GM19463 (cell line): ENCODE measurements at regions not wholly inside any gene's neighbourhood (a gene's known extent, or its start where the extent isn't known, plus 50 kb on each side); places are given as distances from the start of the nearest gene placed in this dataset.

ENCODE experiments used
- ATAC-seq: cut with Tn5 transposase; IDR thresholded peaks from one replicate; pipeline ENCODE4 v1.9.1; 2021; ENCODE audit warnings: mild to moderate bottlenecking, moderate library complexity; ENCODE audit not compliant: unreplicated experiment

GRCh38 chr13:105442949-105443699 is 1092.3 kb downstream of the EFNB2 start:
- no peak for ATAC-seq

GRCh38 chr13:105442040-105442439 is 1093.4 kb downstream of the EFNB2 start:
- ATAC-seq, result no peak

GRCh38 chr13:105441051-105441750 is 1094.3 kb downstream of the EFNB2 start:
- no peak for ATAC-seq

GRCh38 chr13:105436943-105437342 is 1098.5 kb downstream of the EFNB2 start:
- no peak for ATAC-seq

GRCh38 chr13:105432438-105432837 is 1103.0 kb downstream of the EFNB2 start:
- no peak for ATAC-seq

- no peak for ATAC-seq
Observed at GRCh38 chr13:105428811-105429210, 1106.7 kb downstream of the EFNB2 start.

- ATAC-seq, result no peak
Observed at GRCh38 chr13:105426441-105426840, 1109.0 kb downstream of the EFNB2 start.

GRCh38 chr13:105414639-105415038 is 1120.8 kb downstream of the EFNB2 start:
- no peak for ATAC-seq

- ATAC-seq, result no peak
Observed at GRCh38 chr13:105412171-105412570, 1123.3 kb downstream of the EFNB2 start.

GRCh38 chr13:105410602-105411001 is 1124.9 kb downstream of the EFNB2 start:
- ATAC-seq, result no peak

- no peak for ATAC-seq
Observed at GRCh38 chr13:105406551-105406950, 1128.9 kb downstream of the EFNB2 start.

GRCh38 chr13:105403086-105403485 is 1132.4 kb downstream of the EFNB2 start:
- ATAC-seq, result no peak

GRCh38 chr13:105395041-105395440 is 1140.4 kb downstream of the EFNB2 start:
- ATAC-seq, result no peak

- no peak for ATAC-seq
Observed at GRCh38 chr13:105389373-105389772, 1146.1 kb downstream of the EFNB2 start.

GRCh38 chr13:105377452-105377851 is 1158.0 kb downstream of the EFNB2 start:
- no peak for ATAC-seq

- ATAC-seq, result no peak
Observed at GRCh38 chr13:105370011-105370650, 1165.3 kb downstream of the EFNB2 start.

GRCh38 chr13:105368781-105369180 is 1166.7 kb downstream of the EFNB2 start:
- ATAC-seq, result no peak

- ATAC-seq, result no peak
Observed at GRCh38 chr13:105365831-105366230, 1169.6 kb downstream of the EFNB2 start.

GRCh38 chr13:105365021-105365550 is 1170.4 kb downstream of the EFNB2 start:
- ATAC-seq, result no peak

- ATAC-seq, result no peak
Observed at GRCh38 chr13:105364191-105364590, 1171.3 kb downstream of the EFNB2 start.
